Hematopoietic multipotent progenitor cell treated with erythropoietin and hydrocortisone succinate and interleukin-3 and kit ligand, for 15 days (in vitro differentiated cells): ENCODE measurements at regions not wholly inside any gene's neighbourhood (a gene's known extent, or its start where the extent isn't known, plus 50 kb on each side); places are given as distances from the start of the nearest gene placed in this dataset.
"Not testable (repeated sequence)": the region's sequence is repeated elsewhere in the genome, so short reads cannot be mapped to it uniquely, and the experiment has no call there.

Experiments
- DNase-seq: peaks from one replicate; pipeline ENCODE4 v3.0.0-alpha.2; 2015; ENCODE audit warnings: low spot score

DNA sequence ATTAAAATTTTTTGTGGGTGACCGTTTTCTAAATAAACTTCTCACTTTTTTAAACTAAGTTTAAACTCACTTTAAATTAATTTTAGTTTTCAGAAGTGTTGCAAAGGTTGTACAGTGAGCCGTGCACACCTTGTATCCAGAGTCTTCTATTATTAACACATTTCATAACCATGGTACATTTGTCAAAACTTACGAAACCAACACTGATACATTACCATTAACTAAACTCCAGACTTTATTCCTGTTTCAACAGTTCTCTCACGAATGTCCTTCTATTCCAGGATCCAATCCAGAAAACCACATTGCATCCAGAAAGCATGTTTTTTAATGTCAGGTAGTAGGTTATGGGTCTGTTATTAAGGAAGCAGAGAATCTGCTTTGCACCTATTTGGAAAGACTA, 319.9 kb downstream of the CBLN4 start:
- DNase-seq, result no peak

DNA sequence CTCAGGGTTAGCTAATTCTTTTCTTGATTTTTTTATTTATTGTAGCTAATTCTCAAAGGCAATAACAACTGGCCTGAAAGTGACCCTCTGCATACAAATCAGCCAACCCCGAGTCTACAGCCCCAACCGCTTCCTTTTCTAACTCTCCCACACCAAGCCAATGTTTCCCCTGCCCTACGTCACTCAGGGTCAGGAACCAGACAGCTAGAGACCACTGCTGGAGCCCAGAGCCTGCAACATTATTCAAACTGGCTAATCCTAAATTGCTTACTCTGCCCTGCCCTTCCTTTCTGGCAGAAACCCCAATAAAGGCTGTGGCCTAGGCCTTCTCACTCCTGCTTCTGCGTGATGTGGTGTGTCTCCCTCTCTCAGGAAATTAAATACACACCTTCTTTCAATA, 320.7 kb downstream of the CBLN4 start:
- no peak for DNase-seq

DNA sequence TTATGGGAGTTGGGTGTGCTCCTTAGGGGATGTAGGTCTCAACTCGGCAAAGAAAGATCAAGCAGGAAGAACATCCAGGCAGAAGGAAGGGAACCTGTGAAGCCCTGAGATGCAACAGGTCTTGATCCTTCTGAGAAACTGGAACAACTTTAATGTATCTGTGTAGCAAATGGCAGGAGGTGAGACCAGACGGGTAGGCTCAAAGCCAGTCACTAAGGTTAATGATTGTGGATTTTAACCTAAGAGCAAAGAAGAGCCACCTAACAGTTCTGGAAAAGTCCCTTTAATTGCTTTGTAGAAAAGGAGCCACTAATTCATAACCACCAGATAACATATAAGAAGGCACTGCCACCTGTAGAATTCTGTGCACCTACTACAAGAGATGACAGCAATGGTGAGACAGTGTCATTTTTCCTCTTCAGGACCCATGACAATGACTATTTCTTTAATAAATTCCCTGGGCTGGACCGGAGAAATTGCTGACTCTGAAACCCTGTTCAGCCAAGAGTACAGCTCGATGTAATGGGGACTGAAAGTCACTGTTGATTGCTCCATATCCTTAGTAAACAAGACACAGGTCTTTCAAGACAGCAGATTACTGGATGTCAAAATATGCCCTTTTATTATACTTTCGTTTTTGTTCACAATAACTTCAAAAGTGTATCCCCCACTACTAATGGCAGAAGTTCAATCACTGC, 326.2 kb downstream of the CBLN4 start:
- DNase-seq, result no peak

DNA sequence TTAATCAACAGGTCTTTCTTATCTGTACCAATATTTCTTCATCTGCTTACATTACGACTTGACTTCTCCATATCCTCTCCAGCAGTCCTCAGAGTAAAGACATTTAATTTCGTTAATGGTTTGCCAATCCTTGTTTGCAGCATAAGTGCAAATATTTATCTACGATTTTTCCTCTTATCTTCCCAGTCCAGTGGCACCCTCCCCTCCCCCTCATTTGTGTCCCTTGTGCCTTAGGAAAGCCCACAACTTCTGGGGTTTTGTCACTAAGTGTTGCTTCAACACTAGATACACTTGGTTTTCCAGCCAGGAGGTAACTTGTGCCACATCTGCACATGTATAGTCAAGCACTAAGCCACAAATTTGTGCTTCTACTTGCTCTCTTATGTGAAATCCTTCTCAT, 327.2 kb downstream of the CBLN4 start:
- DNase-seq, result no peak

DNA sequence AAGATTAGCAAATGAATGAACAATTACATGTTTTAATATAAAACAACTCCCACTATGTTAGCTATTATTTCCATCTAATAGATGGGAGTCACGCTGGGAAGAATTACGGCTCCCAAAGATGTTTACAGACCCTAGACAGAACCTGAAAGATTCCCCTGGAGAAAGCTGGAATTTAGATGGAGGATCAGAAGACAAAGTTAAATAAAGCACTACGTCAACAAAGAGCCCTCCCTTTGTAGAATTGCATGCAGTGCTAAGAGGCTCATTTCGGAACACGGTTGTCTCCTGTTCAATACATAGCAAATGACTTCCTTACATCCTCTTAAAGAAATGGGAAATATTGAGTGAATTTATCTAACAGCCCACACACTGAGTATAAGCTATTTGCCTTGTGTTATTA, 328.3 kb downstream of the CBLN4 start:
- no peak for DNase-seq

DNA sequence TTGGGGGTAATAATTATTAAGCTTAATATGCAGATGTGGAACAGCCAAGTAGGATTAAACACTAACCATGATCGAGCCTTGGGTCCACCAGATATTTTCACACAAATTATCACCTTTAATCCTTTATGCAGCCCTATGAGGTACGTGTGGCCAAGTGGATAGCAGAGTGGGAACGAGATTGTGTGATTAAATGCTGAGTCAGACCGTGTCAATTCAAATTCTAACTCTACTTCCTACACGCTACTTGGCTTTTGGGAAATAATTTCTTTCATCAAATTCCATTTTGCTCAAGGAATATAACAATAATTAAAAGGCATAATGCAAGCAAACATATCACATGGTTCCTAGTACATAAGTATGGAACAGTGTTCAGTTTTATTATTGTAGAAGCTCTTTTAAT, 329.2 kb downstream of the CBLN4 start:
- no peak for DNase-seq

DNA sequence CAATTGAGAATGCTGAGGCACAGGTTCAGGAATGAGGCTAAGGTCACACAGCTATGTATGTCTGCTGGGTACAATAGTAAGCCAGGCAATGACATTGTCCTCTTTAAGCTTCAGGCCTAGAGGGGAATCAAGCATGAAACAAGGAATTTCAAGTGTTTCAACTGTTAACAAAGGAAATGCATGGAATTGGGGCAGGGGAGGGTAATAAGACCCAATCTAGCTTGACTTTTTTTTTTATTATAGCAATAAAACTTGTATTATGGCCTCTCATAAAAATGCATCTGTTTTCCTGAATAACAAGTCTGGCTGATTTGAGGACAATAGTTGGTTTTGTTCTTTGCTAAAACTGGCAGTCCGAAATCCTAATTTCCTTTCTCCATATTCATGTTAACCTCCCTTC, 336.7 kb downstream of the CBLN4 start:
- no peak for DNase-seq

DNA sequence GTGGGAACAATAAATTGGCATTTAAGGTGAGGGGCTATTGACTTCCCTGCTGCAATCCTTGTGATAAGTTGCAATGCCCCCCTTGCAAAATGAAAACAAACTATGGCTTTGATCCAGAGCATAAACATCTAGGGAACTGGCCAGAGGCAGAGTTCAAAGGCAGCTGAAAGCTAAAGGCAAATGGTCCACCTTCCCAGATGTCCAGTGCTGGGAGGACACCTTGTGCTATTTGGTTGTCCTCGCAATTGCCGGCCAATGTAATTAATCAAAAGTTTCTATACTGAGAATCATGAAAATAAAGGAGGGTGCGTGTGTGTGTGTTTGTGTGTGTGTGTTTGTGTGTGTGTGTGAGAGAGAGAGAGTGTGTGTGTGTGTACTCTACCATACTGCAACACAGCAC, 337.4 kb downstream of the CBLN4 start:
- DNase-seq, result no peak

DNA sequence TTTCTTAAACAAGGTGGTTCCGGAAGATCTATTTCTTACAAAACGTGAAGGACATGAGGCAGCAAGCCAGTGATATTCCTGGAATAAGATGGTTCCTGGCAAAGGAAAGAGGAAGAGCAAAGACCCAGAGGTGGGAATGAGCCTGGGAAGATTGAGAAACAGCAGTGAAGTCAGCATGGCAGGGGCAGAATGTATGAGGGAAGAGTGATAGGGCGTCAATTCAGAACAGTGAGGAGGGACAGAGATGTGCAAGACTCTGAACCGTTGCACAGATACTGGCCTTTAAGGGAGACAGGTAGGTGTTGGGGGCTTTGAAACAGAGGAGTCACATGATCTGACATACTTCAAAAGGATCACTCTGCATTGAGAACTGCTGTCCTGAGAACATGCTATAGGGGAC, 338.3 kb downstream of the CBLN4 start:
- DNase-seq, result no peak

DNA sequence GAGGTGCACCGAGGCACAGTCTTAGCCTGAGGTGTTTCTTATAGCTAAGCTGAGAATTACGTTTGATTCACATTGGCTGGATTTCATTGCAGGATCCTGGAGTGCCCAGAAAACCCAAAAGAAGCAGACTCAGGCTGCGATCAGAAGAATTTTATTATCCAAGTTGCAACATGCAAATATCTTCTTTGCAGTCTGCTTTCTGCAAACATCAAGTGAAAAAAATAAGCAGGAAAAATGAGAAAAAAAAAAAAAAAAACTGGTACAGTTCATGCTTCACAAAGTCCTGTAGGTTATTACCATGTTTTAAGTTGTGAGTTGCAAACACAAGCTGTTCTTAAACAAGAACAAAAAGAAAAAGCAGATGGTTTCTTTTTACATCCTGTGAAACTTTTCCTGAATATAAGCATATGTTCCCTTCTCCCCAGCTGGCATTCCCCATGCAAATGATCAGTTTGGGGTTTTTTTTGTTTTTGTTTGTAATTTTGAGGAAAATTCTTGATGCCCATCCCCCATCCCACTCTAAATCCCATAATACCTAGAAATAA, 349.0 kb downstream of the CBLN4 start:
- no peak for DNase-seq

DNA sequence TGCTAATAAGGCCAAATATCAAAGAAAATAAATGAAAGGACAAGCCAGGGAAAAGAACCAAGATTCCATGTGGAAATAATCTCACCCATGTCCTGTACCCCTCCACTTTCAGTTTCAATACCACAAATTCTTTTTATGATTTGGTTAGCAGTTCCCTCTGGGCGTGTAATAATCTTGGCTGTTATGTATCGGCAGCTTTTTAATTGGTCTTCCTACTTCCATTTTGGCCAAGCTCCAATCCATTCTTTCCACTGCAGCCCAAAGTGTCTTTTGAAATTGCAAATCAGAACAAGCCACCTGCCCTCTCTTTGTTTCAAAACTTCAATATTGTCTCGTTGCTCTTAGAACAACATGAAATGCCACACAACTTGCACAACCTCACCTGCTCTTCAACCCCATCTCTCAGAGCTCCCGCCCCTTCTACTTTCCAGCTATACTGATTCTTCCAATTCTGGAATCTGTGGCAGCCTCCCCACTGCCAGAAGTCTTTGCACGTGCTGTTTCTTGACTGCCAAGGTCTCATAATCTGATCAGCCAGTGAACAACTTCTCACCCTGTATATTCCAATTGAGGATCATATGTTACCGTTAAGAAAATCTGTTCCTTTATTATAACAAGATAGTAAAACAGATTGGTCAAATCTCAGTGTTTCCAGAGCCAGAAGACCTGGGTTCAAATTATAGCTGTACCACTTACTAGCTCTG, 354.5 kb downstream of the CBLN4 start:
- no peak for DNase-seq

DNA sequence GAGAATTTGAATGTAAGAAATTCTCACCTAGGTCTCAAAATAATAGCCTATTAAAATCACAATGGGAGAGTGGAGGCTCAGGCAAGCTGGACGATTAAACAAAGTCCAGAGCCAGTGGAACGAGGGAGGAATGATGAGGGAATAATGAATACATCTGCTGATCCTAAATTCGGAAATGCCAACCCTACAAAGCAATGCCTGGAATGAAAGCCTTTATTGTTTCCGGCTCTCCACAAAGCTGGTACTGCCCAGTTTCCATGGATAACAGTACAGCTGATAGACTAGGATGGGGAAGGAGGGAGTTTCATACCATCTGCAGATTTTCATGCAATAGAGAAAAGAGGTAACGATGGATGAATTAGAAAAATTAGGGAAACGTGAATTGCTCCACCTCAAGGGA, 356.1 kb downstream of the CBLN4 start:
- DNase-seq, result no peak

DNA sequence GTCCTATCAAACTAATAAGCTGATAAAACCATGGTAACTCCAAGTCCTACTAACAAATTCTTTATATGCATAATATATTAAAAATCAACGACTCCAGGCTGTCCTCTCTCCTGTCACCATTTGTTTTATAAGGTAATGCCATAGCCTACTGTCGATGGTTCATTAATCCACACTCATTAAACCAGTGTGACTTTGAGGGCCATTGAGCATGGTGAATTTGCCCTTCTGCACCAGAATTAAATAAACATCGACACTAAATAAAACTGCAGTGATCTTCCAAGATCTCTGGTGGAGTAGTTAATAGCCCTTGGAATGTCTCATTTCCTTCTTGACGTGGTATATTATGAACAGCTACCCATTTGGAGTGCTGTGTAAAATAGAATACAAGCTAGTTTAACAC, 358.5 kb downstream of the CBLN4 start:
- no peak for DNase-seq

DNA sequence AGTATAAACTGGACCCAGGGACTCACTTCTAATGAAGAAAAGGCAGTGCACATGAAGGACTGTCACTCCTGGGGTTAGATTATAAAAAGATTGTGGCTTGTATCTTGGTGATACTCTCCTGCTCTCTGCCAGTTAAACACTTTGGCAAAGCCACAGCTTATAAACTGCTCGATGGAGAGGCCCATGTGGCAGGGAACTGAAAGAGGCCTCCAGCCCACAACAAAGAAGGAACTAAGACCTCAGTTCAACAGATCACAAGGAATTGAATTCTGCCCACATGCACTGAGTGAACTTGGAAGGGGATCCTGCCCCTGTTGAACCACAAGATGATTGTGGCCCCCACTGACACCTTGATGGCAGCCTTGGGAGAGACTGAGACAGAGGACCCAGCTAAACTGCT, 363.8 kb downstream of the CBLN4 start:
- DNase-seq, result no peak

DNA sequence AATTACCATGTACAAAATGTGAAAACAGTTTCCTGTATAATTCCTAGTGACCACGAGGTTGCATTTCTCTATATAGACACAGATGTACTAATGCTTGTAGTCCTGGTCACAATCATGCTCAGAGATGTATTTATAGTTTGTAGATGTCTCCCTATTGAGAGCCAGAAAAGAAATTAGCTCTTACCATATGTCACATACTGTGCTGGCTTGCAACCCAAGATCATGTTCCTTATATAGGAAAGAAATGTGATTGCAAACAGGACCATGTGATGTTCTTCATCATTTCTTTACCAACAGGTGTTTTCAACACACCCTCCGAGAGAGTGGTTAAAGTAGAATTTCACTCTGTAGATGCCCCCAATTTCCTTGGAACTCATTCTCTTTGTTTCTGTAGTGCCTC, 369.4 kb downstream of the CBLN4 start:
- DNase-seq, result no peak

DNA sequence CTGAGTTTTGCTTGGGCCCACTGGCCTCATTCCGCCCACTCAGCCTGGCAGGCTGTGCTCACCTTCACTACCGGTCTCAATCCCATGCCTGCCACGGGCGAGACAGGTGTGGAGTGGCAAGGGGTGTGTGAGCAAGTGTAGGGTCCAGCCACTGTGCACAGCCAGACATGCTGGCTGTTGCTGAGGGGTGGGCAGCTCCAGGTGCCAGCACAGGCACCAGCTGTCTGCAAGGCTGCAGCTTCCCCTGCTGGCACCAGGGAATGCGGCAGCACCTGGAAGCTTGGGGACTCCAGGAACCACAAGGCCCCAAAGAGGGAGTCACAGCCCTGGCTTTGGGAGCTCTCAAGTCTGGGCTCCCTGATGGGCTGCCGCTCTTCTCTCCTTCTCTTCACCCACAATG, 372.7 kb downstream of the CBLN4 start:
- DNase-seq, result no peak

DNA sequence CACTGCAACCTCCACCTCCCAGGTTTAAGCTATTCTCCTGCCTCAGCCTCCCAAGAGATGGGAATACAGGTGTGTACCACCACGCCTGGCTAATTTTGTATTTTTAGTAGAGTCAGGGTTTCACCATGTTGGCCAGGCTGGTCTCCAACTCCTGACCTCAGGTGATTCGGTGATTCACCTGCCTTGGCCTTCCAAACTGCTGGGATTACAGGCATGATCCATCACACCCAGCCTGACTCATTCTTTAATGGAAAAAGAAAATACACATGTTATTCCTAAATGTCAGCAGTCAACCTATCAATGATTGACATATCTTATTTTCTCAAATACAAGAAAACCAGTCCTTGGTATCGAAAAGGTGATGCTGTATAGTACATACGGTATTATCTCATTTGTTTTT, 376.2 kb downstream of the CBLN4 start:
- not testable (repeated sequence) for DNase-seq

DNA sequence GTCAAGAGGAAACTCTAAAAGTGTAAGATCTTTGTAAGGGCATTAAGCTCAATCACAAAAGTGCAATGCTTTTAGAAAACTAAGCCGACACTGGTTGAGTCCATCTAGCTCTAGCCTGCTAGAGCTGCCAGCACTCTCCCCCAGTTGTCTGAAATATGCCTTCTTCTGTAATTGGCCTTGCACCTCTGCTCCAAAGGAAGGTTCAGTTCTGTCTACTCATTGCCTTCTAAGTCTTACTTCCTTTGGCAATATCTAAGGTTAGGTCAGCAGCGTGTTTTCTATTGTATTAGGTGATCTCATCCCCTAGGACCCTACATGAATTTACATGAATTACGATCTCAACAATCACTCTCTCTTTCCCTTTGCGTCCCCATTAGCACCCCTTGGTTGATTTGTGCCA, 378.6 kb downstream of the CBLN4 start:
- DNase-seq, result no peak

DNA sequence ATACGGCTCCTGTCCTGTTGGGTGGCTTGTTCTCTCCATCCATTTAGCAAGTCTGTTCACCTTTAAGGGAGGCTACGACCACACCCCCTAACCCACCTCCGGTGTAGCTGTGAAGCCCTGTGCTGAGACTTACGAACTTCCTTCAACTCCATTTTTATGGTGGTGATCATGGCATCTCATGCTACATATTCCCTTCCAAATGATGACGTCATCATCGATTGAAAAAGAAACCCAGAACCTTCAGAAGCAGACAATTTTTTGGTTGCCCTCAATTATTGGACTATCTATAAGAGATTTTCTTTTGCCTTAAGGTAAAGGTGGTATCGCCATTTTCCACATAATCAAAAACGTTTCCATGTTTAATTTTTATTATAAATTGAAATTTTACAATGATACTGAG, 389.0 kb downstream of the CBLN4 start:
- no peak for DNase-seq

DNA sequence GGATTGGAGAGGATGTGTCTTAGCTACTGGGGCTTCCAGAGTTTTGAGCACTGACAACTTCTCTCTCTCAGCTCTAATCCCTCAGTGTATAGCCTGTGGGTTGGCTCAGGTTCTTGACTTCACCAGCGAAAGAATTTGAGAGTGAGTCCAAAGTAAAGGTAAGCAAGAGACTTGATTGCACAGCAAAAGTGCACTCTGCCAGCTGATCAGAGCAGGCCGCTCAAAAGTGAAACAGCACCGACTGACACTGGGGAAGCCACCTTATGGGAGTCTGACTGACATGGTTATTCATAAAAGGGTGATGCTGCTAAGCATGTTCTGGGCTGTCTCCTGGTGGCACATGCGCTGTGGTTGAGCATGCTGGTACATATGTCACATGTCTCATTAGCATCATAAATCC, 389.5 kb downstream of the CBLN4 start:
- DNase-seq, result no peak

DNA sequence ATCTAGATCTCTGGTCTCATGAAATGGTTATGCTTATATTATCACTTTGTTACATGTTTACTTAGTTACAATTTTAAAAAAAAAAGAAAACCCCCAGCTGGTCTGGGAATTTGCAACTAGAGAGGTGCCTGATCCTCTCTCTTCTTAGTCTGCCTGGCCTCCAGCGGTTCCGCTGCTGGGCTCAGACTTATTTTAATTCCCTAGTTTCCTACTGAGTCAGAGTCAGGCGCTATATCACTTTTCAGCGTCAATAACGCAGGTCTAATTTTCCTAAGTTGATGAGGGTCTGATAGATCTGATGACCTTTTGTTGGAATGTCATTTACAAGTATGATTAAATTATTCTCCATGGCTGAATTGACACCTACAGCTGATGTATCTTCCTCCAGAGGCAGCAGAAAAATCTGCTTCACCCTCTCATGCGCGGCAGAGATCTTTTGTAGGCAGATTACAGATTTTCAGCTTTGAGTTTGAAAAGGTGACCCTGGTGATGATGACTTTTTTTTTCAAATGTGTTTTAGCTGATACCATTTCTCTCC, 391.0 kb downstream of the CBLN4 start:
- DNase-seq, result no peak

DNA sequence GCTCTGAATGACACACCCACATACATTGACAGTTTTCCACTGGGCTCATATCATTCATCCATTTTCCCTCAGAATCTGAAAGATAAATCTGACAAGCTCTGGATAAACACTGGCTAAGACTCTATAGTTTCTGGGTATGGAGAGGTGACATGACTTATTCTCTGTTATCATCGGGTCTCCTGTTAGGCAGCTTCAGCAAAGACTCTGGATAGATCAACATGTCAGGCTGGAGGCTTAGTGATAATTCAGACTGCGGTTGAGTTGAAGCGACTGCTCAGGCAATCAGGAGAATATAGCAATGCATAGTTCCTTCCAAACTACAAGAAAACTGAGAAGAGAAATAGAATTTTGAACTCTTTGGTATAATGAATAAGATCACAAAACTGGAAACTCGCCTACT, 394.6 kb downstream of the CBLN4 start:
- DNase-seq, result no peak

DNA sequence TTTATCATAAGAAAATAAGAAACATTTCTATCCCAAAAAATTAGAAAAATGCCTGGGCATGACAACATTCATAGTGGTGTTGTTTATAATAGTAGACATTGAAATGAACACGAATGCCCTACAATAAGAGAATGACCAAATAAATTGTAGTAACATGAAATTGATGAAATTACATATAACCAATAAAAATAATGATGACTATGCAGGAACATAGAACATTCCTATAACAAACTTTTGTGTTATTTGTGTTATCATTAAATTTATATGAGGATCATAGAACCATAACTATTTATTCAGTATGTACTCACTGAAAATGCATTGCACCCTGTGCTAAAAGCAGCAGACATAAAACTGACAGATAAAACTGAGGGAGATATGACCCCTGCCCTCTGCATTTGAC, 399.7 kb downstream of the CBLN4 start:
- DNase-seq, result no peak

DNA sequence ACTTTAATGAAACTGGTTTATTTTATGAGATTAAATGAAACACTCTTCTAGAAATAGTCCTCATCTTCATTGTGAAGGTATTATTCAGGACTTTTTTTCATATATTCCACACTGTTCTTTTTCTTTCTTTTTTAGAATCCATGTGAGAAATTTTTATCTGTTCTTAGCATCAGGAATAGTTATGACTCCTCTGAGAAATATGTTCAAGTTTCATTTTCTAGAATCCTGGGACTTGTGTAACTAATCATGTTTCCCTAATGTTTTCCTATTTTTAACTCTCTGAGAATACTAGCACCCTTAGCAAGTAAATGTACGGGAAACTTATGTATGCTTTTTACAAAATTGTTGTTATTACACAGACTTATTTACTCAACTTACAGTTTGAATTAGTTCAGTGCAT, 407.8 kb downstream of the CBLN4 start:
- no peak for DNase-seq
